ENCODE measurements at regions not wholly inside any gene's neighbourhood (a gene's known extent, or its start where the extent isn't known, plus 50 kb on each side); places are given as distances from the start of the nearest gene placed in this dataset.

- TF ChIP-seq SUZ12 (IDR thresholded peaks at IDR 0.05; ENCODE audit: extremely low read depth, insufficient read depth, insufficient read length) (no peak), YY1 (IDR thresholded peaks at IDR 0.05; ENCODE audit: insufficient read depth, insufficient read length) (no peak), ZNF274 (IDR thresholded peaks at IDR 0.05; ENCODE audit: low read depth, low read length) (no peak)
Measured at GRCh38 chr4:131309628-131310027, 1839.5 kb upstream of the PCDH10 start.
